Activated CD8-positive, alpha-beta memory T cell treated with anti-CD3 and anti-CD28 coated beads, Interleukin-2, amount 50 U/mL, for 24 hours (primary cell): ENCODE measurements at regions not wholly inside any gene's neighbourhood (a gene's known extent, or its start where the extent isn't known, plus 50 kb on each side); places are given as distances from the start of the nearest gene placed in this dataset.

Source experiments
- DNase-seq: peaks from one replicate; pipeline ENCODE4 v3.0.0-alpha.2; 2020; ENCODE audit errors: extremely low read depth

GRCh38 chr14:76948976-76949375 lies 79.5 kb downstream of the IRF2BPL start:
- DNase-seq: no peak

DNA sequence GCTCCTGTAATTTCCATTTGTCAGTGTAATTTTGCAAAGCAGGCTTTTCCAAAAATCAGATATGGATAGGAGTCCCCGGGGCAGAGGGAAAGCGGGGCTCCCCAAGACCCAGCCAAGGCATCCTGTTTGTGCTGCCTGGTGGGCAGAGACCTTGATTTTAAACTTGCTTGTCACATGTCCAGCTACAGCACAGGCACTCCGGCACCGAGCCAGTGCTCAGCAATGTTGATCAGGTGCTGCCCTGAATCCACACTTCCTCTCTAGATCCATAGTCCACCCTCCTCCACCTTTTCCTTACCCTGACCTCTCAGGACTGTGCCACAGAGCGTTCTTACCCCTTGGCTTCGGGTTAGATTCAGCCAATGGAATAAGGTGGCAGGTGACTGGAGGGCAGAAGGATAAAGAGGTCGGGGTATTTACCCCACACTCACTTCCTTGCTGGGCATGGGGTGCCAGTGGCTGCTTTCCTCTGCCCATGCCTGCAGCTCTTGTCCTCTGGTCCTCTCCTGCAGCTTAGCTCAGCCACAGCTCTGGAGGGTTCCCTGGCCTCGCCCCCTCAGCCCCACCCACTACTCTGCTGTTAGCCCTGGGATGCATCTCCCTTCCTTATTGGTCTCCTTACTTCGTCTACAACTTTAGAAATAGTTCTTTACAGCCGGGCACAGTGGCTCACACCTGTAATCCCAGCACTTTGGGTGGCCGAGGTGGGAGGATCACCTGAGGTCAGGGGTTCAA lies 80.1 kb downstream of the IRF2BPL start:
- no peak for DNase-seq

- DNase-seq: no peak
Observed at GRCh38 chr14:76947838-76948184, 80.7 kb downstream of the IRF2BPL start.

DNA sequence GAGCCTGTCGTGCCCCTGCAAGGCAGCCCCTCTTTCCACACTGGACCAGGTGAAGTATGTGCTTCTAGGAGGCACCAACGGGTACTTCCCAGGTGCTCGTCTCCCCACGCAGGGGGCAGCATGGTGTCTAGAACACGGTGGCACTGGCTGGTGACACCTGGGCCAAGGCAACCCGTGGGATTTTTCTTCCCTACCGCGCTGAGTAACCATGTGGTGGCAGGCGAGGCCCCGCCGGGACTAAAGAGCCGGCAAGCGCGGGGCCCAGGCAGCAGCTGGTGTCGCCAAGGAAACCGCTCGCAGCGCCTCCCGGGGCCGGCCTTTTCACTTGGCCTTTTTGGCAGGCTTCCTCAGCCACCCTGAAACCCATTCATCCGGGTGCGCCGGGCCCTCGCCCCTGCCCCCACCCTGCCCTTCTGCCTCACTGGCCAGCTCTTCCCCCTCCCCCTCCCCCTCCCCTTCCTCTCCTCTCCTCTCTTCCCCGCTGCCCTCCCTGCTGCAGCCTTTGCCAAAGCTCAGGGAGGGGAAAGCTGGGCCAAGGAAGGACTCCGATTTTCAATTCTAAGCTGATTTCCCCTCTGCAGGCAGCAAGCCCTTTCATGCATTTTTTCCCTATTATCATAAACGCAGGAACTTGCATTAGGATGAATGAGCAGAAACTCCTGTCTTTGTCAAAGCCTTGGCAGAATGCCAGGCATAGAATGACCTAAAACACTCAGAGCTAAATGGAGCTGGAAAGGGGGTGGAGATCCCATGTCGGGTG lies 81.2 kb downstream of the IRF2BPL start:
- no peak for DNase-seq

DNA sequence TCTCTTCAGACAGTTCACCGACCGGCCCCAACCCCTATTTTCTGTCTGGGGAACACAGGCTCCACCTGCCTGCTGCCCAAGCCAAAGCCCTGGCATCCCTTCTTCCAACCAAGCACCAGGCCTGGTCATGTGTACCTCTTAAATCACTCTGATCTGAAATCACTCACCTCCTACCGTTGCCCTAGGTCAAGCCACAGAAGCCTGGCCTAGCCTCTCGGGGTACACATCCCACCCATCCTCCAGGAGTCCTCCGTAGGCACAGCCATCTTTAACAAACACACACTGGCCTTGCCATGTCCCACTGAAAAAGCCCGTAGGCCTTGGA lies 81.8 kb downstream of the IRF2BPL start:
- no peak for DNase-seq

GRCh38 chr14:76943072-76943471 lies 85.4 kb downstream of the IRF2BPL start:
- no peak for DNase-seq

- no peak for DNase-seq
Observed at GRCh38 chr14:76941946-76942805, 86.3 kb downstream of the IRF2BPL start.

DNA sequence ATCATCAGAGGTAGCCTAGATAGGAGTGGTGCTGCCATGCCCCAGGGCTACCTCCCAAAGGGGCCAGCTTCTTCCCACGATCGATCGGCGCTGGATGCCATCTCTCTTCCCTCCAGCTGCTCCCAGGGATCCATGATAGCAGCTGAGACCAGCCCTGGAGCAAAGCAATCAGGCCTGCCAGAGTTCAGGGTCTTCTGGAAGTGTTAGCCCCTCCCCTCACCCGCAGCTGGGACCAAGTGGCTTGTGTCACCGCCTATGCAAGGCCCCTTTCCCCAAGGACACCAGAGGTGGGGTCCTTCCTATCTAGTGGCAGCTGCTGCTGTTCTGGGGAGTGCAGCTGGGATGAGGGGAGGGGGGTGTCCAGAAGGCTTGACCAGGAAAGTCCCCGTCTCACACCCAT lies 87.0 kb downstream of the IRF2BPL start:
- DNase-seq: no peak

GRCh38 chr14:76940021-76940760 lies 88.3 kb downstream of the IRF2BPL start:
- DNase-seq: no peak

DNA sequence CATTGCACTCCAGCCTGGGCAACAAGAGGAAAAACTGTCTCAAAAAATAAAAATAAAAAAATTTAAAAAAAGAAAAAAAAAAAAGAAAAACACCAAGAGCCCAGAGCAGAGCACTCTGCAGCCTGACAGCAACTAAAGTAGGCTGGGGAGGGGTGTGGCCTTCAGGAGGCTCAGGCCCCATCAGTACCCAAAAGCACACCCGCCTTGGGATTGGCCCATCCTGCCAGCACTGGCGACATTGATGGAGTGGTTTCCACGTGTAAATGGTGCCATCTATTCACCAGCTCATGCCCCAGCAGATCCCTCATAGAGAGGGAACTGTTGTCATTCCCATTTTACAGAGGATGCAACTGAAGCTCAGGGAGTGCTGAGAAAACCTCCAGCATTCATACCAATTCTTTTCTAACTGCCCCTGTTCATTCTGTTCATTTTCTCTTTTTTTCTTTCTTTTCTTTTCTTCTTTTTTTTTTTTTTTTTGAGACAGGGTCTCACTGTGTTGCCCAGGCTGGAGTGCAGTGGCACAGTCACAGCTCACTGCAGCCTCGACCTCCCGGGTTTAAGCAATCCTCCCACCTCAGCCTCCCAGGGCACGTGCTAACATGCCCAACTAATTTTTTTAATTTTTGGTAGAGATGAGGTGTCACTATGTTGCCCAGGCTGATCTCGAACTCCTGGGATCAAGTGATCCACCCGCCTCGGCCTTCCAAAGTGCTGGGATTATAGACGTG lies 89.3 kb downstream of the IRF2BPL start:
- DNase-seq: no peak

DNA sequence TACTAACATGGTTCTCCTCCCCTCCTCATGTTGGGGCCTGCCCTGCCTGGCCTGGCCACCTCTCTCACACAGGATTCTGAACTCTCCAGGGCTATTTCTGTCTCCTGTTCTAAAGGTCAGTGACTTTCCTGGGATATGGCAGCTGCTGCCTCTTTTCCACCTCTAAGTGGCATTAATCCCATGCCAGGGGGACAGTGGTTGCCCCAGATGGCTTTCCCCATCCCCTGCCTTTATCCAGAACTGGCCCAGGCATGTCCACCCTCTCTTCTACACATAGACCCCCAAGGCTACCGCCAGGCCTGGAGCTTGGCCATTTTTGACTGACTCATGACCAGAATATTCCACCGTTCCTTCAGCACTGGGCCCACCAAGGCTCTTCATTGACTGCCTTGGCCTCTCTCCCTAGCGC lies 90.4 kb downstream of the IRF2BPL start:
- DNase-seq: no peak

DNA sequence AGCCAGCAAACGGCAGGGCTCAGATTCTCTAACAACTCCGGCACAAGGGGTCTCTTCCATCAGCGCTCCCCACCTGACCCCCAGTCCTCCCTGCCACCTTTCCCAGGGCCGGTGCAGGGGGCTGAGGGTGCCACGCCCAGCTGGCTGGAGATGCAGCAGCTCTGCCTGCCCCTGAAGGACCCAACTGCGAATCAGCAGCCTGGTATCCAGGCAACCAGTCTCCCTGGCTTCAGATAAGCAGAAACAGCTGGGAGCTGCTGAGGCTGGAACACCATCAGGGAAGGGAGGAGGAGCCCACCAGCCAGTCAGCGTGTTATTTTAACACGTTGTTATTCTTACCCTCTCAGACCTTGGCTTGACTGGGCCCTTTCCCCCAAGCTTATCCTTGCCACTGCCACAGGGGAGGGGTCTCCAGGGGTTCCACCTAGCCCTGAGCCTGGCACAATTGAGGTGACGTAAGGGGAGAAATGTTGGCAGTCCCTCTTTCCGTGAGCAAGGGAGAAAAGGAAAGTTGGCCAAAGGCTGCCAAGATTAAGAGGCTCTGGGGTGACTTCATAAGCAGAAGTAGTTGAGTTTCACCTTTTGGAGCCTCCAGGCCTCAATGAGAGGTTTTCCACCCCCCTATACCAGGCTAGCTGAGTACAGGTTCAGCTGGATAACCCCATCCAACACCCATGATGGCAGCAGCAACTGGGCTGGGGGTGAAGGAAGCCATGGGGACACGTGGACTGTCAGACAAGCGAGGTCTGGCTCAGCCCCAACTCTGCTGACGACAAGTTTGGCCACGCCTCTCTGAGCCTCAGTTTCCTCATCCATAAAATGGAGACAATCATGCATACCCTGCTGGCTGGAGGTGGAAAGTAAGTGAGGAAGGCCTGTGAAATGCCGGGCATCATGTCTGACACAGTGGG lies 91.1 kb downstream of the IRF2BPL start:
- DNase-seq: no peak

DNA sequence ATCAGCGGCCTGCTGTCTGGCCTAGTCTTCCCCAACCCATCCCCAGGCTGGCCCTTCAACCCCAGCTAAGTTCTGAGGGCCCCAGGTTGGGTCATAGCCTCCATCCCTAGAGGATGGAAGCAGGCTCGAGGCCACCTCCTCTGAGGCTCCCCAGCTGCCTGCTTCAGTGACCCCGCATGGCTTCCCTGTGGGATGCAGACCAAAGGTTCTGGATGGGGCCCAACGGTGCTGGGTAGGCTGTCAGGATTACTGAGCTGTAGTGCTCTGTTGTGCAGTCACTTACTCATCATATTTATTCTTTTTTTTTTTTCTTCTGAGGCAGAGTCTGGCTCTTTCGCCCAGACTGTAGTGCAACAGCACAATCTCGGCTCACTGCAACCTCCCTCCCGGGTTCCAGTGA lies 92.0 kb downstream of the IRF2BPL start:
- no peak for DNase-seq

DNA sequence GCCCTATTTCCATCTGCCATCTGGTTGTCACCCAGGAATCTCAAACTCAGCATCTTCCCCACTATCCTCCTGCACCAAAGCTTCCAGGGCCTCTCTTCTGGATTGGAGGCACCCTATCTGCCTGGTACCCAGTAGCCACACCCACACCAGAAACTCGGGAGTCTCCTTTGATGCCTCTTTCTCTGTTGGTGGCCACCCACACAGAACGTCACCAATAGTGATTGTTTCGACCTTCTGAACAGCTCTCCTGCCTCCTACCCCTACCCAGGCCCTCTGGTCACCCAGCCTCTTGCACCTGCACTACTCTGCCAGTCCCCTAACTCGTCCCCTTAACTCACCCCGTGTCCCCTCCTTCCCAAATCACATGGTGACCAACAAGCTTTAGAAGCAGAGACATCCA lies 95.0 kb downstream of the IRF2BPL start:
- no peak for DNase-seq

DNA sequence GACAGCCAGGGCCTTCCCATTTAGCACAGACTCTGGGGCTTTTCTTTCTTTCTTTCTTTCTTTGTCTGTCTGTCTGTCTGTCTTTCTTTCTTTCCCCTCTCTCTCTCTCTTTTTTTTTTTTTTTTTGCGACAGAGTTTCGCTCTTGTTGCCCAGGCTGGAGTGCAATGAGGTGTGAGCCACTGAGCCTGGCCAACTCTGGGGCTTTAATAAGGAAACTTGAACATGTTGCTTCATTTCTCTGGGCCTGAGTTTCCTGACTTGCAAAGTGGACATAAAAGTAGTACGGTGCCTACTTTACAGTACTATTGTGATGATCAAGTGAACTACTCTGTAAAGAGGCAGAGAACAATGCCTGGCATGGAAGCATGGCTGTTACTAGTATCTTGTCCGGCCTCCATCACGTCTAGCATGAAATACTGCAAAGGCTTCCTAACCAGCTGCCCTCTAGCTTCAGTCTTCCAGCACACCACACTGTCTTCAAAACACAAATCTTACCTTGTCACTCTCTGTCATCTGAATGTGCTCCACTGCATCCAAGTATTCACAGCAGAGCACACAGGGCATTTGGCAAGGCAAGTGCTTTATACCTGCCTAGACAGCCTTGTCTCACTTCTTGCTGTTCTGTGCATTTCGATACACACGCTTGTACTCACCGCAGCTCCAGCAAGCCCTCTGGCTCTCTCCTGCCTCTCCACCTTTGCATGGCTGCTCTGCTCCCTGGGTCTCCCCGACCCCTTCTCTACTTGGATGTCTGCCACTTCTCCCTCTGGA lies 96.7 kb downstream of the IRF2BPL start:
- no peak for DNase-seq

DNA sequence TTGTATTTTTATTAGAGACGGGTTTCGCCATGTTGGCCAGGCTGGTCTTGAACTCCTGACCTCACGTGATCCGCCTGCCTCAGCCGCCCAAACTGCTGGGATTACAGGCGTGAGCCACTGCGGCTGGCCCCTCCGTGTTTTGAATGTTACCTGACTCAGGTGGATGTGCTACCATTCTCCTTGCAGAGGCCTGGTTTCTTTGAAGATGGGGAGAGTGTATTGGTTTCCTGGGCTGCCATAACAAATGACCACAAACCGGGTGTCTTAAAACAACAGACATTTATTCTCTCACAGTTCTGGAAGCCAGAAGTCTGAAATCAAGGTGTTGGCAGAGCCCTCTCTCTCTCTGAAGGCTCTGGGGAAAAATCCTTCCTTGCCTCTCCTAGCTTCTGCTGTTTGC lies 98.0 kb downstream of the IRF2BPL start:
- no peak for DNase-seq

- DNase-seq: no peak
Observed at GRCh38 chr14:76929927-76930326, 98.6 kb downstream of the IRF2BPL start.

GRCh38 chr14:76927971-76928700 lies 100.4 kb downstream of the IRF2BPL start:
- no peak for DNase-seq
